ENCODE measurements at regions not wholly inside any gene's neighbourhood (a gene's known extent, or its start where the extent isn't known, plus 50 kb on each side); places are given as distances from the start of the nearest gene placed in this dataset.
"Not testable (repeated sequence)": the region's sequence is repeated elsewhere in the genome, so short reads cannot be mapped to it uniquely, and the experiment has no call there.

DNA sequence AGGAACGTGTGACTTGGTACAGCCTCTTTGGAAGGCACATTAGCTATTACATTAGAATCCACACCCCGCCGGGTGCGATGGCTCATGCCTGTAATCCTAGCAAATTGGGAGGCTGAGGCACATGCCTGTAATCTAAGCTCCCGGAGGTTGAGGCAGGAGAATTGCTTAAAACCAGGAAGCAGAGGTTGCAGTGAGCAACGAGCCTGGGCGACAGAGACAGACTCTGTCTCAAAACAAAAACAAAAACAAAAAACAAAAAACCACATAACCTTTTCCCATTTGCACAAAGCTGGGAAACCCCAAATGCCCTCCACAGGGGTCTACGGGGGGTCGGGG lies 82.7 kb upstream of the METTL9 start:
- not testable (repeated sequence) for DNase-seq

- not testable (repeated sequence) for DNase-seq
These were observed 82.1 kb upstream of the METTL9 start for GRCh38 chr16:21517263-21517662.

DNA sequence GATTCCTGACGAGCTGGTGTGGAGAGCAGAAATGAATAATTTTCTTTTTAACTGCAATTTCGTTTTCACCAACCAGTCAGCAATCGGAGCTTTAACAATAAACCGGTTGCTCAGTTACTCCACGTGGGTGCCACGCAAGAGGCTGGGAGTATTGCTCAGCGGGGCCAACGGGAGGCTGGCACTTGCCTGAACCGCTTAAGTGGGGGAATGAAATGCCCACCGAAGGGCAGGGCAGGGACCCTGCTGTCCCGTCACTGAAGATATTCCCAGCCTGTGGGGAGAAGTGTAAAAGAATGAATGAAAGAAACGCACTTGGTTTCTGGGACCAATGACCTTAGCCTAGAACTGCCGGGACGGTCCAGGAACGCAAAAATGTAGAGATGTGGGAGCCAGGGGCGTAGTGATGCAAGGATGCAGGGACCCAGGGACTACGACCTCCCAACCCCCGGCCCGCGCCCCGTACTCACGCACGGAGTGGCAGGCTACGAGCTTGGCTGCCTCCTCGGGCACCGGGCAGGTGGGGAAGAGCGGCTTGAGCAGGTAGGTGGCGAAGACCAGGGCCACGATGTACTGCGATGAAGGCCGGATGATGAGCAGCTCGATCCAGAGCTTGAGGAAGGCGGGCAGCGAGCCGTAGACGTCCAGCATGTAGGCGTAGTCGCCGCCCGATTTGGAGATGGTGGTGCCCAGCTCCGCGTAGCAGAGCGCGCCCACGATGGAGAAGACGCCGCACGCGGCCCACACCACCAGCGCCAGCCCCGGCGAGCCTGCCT lies 79.8 kb upstream of the METTL9 start:
- DNase-seq = not testable (repeated sequence)

DNA sequence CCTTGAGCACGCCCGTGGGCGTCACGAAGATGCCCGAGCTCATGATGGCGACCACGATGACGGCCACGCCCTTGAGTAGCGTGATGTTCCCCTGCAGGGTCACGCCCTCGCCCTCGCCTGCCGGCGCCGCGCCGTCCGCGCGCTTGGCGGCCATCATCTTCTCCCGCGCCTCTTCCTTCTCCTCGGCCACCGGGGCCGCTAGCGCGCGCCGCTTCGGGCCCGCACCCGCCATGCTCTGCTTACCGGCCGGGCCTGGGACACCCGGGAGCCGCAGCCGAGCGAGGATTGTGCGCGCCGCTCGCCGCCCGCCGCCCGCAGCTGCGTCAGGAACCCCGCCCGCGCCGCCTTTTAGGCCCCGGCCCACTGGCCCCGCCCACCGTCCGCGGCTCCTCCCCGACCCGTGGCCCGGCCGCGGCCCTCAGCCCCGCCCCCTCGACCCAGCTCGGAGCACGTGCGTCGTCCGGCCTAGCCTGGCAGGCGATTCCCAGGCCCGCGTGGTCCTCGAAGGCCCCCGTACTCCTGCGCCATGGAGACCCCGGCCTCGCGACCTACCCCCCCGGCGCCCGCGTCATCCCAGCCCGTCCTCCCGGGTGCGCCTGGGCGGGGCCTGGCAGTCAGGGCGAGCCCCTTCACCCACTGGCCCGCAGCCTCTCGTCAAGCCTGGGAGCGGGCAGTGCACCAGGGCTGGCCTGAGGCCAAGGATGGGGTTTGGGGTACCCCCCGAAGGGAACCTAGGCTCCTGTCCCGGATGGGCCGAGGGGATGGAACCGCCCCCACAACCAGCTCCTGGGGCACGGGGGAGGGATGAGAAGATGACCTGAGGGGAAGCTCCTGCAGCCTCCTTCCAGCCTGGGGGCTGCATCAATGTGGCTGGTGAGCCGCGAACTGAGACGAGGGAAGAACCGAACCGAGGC lies 79.0 kb upstream of the METTL9 start:
- peak; percentile 62 to 92 for DNase-seq

- DNase-seq = not testable (repeated sequence)
These were observed 78.4 kb upstream of the METTL9 start for GRCh38 chr16:21521048-21521389.

- DNase-seq = not testable (repeated sequence)
These were observed 77.8 kb upstream of the METTL9 start for GRCh38 chr16:21521390-21522143.

DNA sequence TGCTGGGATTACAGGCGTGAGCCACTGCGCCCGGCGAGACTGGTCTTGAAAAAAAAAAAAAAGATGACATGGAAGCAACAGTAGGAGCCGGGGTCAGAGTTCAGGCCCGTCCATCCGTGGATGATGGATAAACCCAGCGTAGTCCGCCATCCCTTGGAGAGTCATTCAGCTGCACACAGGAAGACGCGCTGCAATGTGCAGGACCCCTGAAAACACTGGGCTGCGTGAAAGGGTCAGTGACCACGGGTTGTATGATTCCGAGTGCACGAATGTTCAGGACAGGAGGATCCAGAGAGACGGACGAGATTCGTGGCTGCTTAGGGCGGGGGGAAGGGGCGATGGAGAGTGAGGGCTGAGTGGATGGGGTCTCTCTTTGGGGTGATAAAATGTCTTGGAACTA lies 76.5 kb upstream of the METTL9 start:
- not testable (repeated sequence) for DNase-seq

GRCh38 chr16:21523411-21524067 lies 75.8 kb upstream of the METTL9 start:
- DNase-seq = no peak

DNA sequence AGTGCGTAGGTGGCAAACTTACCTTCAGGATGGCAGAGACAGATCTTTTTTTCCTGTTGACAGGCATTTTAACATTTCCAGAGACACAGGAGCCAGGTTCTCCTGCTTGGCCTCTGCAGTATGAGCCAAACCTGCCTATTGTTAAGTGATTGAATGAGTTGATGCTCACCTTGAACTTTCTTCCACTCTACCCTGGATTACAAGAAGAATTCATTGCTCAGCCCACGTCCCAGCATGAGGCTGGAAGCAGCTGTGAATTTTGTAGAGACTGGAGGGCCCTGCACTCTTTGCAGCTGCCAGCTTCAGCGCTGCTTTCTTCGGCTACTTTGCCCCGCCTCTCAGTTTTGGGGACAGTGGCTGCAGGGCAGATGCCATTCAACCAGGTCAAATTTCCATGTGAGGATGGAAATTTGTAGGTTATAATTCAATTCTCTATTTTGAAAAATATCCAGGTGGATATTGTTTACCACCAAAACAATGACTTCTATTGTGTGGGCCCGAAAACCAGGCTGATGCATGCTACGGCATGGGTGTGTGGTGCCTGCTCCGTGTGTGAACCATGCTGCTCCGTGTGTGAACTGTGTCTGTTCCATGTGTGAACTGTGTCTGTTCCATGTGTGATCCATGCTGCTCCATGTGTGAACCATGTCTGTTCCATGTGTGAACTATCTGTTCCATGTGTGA lies 75.2 kb upstream of the METTL9 start:
- DNase-seq = no peak

DNA sequence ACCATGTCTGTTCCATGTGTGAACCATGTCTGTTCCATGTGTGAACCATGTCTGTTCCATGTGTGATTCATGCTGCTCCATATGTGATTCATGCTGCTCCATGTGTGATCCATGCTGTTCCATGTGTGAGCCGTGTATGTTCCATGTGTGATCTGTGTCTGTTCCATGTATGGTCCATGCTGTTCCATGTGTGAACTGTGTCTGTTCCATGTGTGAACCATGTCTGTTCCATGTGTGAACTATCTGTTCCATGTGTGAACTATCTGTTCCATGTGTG lies 74.7 kb upstream of the METTL9 start:
- not testable (repeated sequence) for DNase-seq

- DNase-seq = not testable (repeated sequence)
These were observed 74.1 kb upstream of the METTL9 start for GRCh38 chr16:21525029-21525895.

- DNase-seq = not testable (repeated sequence)
These were observed 73.1 kb upstream of the METTL9 start for GRCh38 chr16:21525956-21526922.

DNA sequence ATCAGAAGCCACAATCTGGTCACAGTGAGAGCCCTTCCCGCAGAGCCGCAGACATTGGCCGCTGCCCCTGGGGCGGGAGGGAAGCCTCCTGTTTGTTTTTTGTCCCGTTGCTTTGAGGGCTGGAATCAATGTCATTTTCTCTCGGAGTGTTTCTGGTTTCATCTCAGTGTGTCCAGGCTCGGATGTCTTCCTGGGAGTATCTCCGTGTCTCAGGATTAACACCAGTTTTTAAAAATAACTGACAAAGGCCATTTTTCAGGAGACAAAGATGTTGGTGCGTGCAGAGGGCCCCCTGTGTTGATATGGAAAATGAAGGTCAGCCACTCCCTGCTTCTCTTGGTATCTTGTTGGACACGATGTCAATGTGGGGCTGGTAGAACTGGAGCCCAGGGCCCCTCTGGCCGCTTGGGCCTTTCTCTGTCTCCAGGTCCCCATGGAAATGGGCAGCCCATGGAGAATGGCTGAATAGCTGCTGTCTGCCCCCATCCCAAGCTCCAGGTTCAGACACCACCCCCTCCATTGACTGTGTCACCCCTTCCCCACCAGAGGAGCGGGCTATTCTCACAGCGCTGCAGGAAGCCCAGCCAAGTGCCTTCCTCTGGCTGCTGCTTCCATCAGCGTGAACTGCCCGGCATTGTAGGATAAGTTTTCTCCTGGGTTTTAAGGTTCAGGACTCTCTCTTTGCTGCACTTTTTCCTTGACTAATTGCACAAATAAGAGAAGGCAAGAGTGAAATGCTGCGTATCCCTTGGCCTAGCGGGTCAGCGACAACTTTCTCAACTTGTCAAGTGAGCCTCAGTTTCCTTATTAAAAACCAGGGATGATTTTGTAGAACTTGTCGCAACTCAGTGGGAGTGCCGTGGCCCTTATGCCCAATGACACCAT lies 72.2 kb upstream of the METTL9 start:
- no peak for DNase-seq

DNA sequence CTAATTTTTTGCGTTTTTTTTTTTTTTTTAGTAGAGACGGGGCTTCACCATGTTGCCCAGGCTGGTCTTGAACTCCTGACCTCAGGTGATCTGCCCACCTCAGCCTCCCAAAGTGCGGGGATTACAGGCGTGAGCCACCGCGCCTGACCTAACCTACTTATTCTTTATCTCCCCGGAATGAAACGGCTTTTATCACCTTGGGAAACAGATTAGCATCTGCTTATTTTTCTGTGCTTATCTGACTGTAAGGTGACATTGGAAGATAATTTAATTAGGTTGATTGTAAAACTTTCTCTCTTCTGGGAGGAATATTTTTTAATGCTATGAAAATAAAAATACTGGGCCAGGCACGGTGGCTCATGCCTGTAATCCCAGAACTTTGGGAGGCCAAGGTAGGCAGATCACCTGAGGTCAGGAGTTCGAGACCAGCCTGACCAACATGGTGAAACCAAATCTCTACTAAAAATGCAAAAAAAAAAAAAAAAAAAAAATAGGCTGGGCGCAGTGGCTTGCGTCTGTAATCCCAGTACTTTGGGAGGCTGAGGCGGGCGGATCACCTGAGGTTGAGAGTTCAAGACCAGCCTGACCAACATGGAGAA lies 70.2 kb upstream of the METTL9 start:
- DNase-seq = not testable (repeated sequence)

DNA sequence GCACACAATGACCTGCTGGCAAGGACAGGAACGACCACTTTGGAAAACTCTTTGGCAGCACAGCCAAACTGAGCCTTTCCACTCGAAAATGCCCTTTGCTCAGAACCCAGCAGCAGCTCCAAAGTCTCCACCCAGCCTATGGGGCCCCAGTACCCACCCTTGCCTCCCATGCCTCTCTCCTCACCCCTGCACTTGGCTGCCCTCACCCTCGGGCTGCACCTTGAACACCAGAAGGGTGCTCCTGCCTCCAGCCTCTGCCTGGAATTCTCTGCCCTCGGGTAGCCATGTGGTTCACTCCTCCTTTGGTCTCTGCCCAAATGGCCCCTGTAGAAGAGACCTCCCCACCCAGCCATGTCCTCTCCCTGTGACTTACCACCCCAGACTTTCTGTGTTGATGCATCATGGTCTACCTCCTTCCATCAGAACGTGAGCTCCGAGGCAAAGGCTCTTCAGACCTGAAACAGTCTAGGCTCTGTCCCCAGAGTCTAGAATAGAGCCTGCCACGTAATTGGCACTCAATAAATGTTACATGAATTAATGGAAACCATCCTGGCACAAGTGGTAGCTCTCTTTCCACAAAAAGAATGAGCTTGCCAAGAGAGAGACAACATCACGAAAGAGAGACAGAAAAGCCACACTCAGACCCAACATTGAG lies 68.5 kb upstream of the METTL9 start:
- DNase-seq = not testable (repeated sequence)

DNA sequence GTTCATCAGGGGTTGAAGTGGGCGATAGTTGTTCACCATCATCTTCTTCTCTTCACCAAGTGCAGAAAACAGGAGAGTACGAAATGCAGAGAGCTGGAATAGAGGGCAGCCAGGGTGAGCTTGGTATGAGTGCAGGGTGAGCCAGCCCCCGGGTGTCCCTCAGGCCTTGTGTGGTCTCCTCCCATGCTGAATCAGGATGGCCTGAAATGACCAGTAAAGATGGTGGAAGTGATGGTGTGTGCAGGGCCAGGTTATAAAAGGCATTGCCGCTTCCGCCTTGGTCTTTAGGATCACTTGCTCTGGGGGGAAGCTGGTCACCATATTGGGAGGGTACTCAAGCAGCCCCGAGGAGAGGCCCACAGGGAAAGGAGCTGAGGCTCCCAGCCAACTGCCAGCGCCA lies 66.4 kb upstream of the METTL9 start:
- not testable (repeated sequence) for DNase-seq

- not testable (repeated sequence) for DNase-seq
These were observed 65.9 kb upstream of the METTL9 start for GRCh38 chr16:21533474-21533873.

DNA sequence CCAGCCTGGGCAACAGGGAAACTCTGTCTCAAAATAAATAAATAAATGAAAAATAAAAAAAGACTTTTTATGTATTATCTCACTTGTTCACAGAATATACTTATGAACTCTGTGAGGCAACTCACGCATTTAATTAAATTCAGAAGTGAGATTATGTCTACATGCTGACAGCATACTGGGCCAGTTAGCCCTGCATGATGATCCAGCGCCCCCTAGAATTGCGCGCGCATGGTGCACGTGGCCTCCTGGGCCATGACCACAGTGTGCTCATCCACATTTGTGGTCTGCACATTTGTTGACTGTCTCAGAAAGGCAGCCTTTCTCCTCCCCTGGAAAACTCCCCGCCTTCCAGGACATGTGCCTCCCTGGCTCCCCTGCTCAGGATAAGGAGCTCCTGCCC lies 64.8 kb upstream of the METTL9 start:
- DNase-seq = not testable (repeated sequence)

All from NCI-H526 (cell line).